Retinal pigment epithelial cell (primary cell): ENCODE measurements at regions not wholly inside any gene's neighbourhood (a gene's known extent, or its start where the extent isn't known, plus 50 kb on each side); places are given as distances from the start of the nearest gene placed in this dataset.
"Not testable (repeated sequence)": the region's sequence is repeated elsewhere in the genome, so short reads cannot be mapped to it uniquely, and the experiment has no call there.

ENCODE experiments used
- DNase-seq: peaks from one replicate; pipeline ENCODE4 v3.0.0-alpha.2; 2010; ENCODE audit warnings: low read depth
- H3K4me3 ChIP-seq: 2 replicates; pipeline ENCODE4 v1.5.1; 2011; ENCODE audit warnings: mild to moderate bottlenecking, low read length, control low read depth, moderate library complexity
- CTCF ChIP-seq: conservative IDR thresholded peaks from 2 replicates; pipeline ENCODE4 v1.5.1; 2011; ENCODE audit warnings: low read depth, low read length, control low read depth, inconsistent platforms

GRCh38 chr3:95237783-95238182 is 1174.9 kb downstream of the NSUN3 start:
- no peak for TF ChIP-seq CTCF
- H3K4me3 ChIP-seq = no peak overlapping the region
- DNase-seq = no peak

GRCh38 chr3:95240395-95240794 is 1177.5 kb downstream of the NSUN3 start:
- no peak for DNase-seq
- no peak for TF ChIP-seq CTCF
- H3K4me3 ChIP-seq = no peak overlapping the region

GRCh38 chr3:95241256-95241655 is 1178.4 kb downstream of the NSUN3 start:
- DNase-seq, H3K4me3 ChIP-seq: not testable (repeated sequence)

GRCh38 chr3:95246413-95246812 is 1183.6 kb downstream of the NSUN3 start:
- H3K4me3 ChIP-seq = no peak overlapping the region

GRCh38 chr3:95254061-95254460 is 1191.2 kb downstream of the NSUN3 start:
- no peak overlapping the region for H3K4me3 ChIP-seq
- no peak for DNase-seq
- TF ChIP-seq CTCF = no peak

More at GRCh38 chr3:95246413-95246812, 1183.6 kb downstream of the NSUN3 start:
- no peak for DNase-seq
- no peak for TF ChIP-seq CTCF

GRCh38 chr3:95254758-95255157 is 1191.9 kb downstream of the NSUN3 start:
- no peak for TF ChIP-seq CTCF
- no peak overlapping the region for H3K4me3 ChIP-seq
- no peak for DNase-seq

- TF ChIP-seq CTCF = no peak
- DNase-seq = no peak
- H3K4me3 ChIP-seq = no peak overlapping the region
These were observed 1202.3 kb downstream of the NSUN3 start for GRCh38 chr3:95265129-95265528.

- H3K4me3 ChIP-seq = no peak overlapping the region
- TF ChIP-seq CTCF = no peak
- no peak for DNase-seq
These were observed 1208.5 kb downstream of the NSUN3 start for GRCh38 chr3:95271395-95271794.
